ENCODE measurements at regions not wholly inside any gene's neighbourhood (a gene's known extent, or its start where the extent isn't known, plus 50 kb on each side); places are given as distances from the start of the nearest gene placed in this dataset.

DNA sequence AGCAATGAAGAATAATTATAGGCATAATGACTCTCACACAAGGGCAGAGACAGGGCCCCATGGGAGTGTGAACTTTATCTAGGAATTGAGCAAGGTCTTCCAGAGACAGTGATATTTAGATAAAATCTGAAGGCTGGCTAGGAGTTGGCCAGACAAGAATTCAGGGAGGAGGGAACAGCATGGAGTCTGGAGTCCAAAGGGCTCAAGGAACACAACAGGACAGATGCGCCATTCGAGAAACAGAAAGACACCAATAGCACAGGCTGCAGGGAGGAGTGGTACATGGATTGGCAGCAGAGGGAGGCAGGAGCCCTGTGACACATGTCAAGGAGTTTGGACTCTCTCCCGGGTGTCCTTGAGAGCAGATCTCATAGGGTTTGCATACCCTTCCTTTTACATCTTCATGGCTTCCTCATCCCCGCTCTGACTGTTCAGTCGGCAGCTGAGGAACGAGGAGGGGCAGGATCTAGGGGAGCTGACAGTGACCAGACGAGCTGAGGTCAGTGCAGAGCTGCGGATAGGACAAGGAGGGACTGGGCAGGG is 64.0 kb upstream of the XPA start:
- TF ChIP-seq CTCF (IDR thresholded peaks at IDR 0.05) = no peak
- no peak for TF ChIP-seq POLR2A (IDR thresholded peaks at IDR 0.05)

Data from heart left ventricle (tissue), 13 donors.